Caco-2 (cell line): ENCODE measurements at regions not wholly inside any gene's neighbourhood (a gene's known extent, or its start where the extent isn't known, plus 50 kb on each side); places are given as distances from the start of the nearest gene placed in this dataset.

Experiments
- BruUV-seq: library from RNA; stranded (reverse); fragments of 400-500 nt; replicated peaks from 2 replicates; lab custom pipeline; 2021; lab: Mats Ljungman, UMichigan
- CTCF ChIA-PET: fragments of 300-600 bp; sonication (Branson Sonifier 250); formaldehyde crosslinking; loops from one replicate; lab custom pipeline; 2022; ENCODE audit warnings: antibody characterized with exemption; lab: Charles Lee
- POLR2A ChIA-PET: fragments of 300-600 bp; sonication (Branson Sonifier 250); formaldehyde crosslinking; loops from one replicate; lab custom pipeline; 2022; ENCODE audit warnings: antibody characterized with exemption; lab: Charles Lee
- DNase-seq, 2 experiments: peaks; one replicate each; pipeline versions ENCODE4 v3.0.0 to v3.0.0-alpha.2; 2020 to 2022
- H3K27me3 ChIP-seq: replicated peaks from 2 replicates; pipeline ENCODE4 v1.6.0; 2011; ENCODE audit warnings: low read length; ENCODE audit not compliant: control insufficient read depth, insufficient read depth
- H3K36me3 ChIP-seq: 2 replicates; pipeline ENCODE4 v1.5.1; 2011; ENCODE audit warnings: low read length; ENCODE audit not compliant: control insufficient read depth, insufficient read depth
- H3K4me1 ChIP-seq: fragments of 250-450 bp; sonication (Bioruptor Pico); 2 replicates; pipeline ENCODE4 v1.5.1; 2020; ENCODE audit warnings: mild to moderate bottlenecking
- H3K4me3 ChIP-seq: 2 replicates; pipeline ENCODE4 v1.5.1; 2011; ENCODE audit warnings: low read depth, mild to moderate bottlenecking, control low read depth, low read length
- H3K9me3 ChIP-seq: fragments of 250-450 bp; sonication (Bioruptor Pico); 2 replicates; pipeline ENCODE4 v1.5.1; 2020; ENCODE audit warnings: mild to moderate bottlenecking, moderate library complexity
- H3K27ac Mint-ChIP-seq: one replicate; pipeline ENCODE4 v1.8.0; 2022; ENCODE audit warnings: mixed read lengths; ENCODE audit not compliant: unreplicated experiment
- H3K27me3 Mint-ChIP-seq: one replicate; pipeline ENCODE4 v1.8.0; 2022; ENCODE audit warnings: mixed read lengths; ENCODE audit not compliant: insufficient read depth, unreplicated experiment
- H3K36me3 Mint-ChIP-seq: one replicate; pipeline ENCODE4 v1.8.0; 2022; ENCODE audit warnings: mild to moderate bottlenecking, mixed read lengths; ENCODE audit not compliant: insufficient read depth, unreplicated experiment
- H3K4me1 Mint-ChIP-seq: one replicate; pipeline ENCODE4 v1.8.0; 2022; ENCODE audit warnings: low read depth, mixed read lengths; ENCODE audit not compliant: unreplicated experiment
- H3K4me3 Mint-ChIP-seq: one replicate; pipeline ENCODE4 v1.8.0; 2022; ENCODE audit warnings: mild to moderate bottlenecking, moderate library complexity, mixed read lengths; ENCODE audit not compliant: unreplicated experiment
- H3K9me3 Mint-ChIP-seq: one replicate; pipeline ENCODE4 v1.8.0; 2022; ENCODE audit warnings: mixed read lengths; ENCODE audit not compliant: unreplicated experiment
- intact Hi-C: fragments of 100-400 bp; cut with micrococcal nuclease; formaldehyde crosslinking; loops from one replicate; pipeline ENCODE4 v1.10.0; 2022; ENCODE audit not compliant: unreplicated experiment
- TF ChIP-seq, protein P1 (sequence below), 2 experiments: fragments of 200-600 bp in 1 of 2; IDR thresholded peaks; 1 replicate in 1 of 2; 2 replicates in 1 of 2; pipeline versions ENCODE4 v1.5.1 to v1.8.0; 2011 to 2022; ENCODE audit warnings: antibody characterized with exemption in 1 of 2, control low read depth in 1 of 2, inconsistent platforms in 1 of 2, low read depth in 1 of 2, low read length in 1 of 2, mild to moderate bottlenecking in 1 of 2, moderate library complexity in 1 of 2; ENCODE audit not compliant: insufficient read depth in 1 of 2, severe bottlenecking in 1 of 2, unreplicated experiment in 1 of 2

- Mint-ChIP-seq H3K27me3 (peaks cover 11% of the 10 kb centered on the region), H3K9me3 (no peaks in the 10 kb centered on the region), H3K36me3 (peaks cover under 1% of the 10 kb centered on the region), H3K4me1 (no peaks in the 10 kb centered on the region), H3K27ac (no peak overlapping the region), H3K4me3 (no peak overlapping the region)
- H3K9me3 ChIP-seq, result 0 out of 2 replicates have a peak, but pooled peaks cover 2% of the 10 kb centered on the region
- no peak overlapping the region for H3K4me3 ChIP-seq
- no peak for DNase-seq
- TF ChIP-seq, protein P1, sequence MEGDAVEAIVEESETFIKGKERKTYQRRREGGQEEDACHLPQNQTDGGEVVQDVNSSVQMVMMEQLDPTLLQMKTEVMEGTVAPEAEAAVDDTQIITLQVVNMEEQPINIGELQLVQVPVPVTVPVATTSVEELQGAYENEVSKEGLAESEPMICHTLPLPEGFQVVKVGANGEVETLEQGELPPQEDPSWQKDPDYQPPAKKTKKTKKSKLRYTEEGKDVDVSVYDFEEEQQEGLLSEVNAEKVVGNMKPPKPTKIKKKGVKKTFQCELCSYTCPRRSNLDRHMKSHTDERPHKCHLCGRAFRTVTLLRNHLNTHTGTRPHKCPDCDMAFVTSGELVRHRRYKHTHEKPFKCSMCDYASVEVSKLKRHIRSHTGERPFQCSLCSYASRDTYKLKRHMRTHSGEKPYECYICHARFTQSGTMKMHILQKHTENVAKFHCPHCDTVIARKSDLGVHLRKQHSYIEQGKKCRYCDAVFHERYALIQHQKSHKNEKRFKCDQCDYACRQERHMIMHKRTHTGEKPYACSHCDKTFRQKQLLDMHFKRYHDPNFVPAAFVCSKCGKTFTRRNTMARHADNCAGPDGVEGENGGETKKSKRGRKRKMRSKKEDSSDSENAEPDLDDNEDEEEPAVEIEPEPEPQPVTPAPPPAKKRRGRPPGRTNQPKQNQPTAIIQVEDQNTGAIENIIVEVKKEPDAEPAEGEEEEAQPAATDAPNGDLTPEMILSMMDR (IDR thresholded peaks at IDR 0.05; ENCODE audit: insufficient read depth in 1 of 2, low read depth in 1 of 2, low read length in 1 of 2, severe bottlenecking in 1 of 2, unreplicated experiment in 1 of 2), result no peak
- no peaks in the 10 kb centered on the region for H3K4me1 ChIP-seq
- H3K36me3 ChIP-seq, result no peaks in the 10 kb centered on the region
- no TSS peak for BruUV-seq
- no peaks in the 10 kb centered on the region for H3K27me3 ChIP-seq
- intact Hi-C loops, result no loop called here
- POLR2A ChIA-PET, result no interaction called here
- CTCF ChIA-PET, result no interaction called here
Measured at GRCh38 chr9:116049456-116049855, 104.1 kb upstream of the PAPPA start.

GRCh38 chr9:116051528-116051927, 102.1 kb upstream of the PAPPA start:
- Mint-ChIP-seq H3K4me3 (no peak overlapping the region), H3K4me1 (no peaks in the 10 kb centered on the region), H3K27me3 (peaks cover 11% of the 10 kb centered on the region), H3K9me3 (no peaks in the 10 kb centered on the region), H3K27ac (no peak overlapping the region), H3K36me3 (peaks cover 5% of the 10 kb centered on the region)
- intact Hi-C loops, result no loop called here
- CTCF ChIA-PET, result no interaction called here
- no peaks in the 10 kb centered on the region for H3K9me3 ChIP-seq
- POLR2A ChIA-PET, result no interaction called here
- no peaks in the 10 kb centered on the region for H3K27me3 ChIP-seq
- no peaks in the 10 kb centered on the region for H3K36me3 ChIP-seq
- DNase-seq, result no peak
- no peaks in the 10 kb centered on the region for H3K4me1 ChIP-seq
- TF ChIP-seq, protein P1 (IDR thresholded peaks at IDR 0.05; ENCODE audit: insufficient read depth in 1 of 2, low read depth in 1 of 2, low read length in 1 of 2, severe bottlenecking in 1 of 2, unreplicated experiment in 1 of 2), result no peak
- BruUV-seq, result no TSS peak
- H3K4me3 ChIP-seq, result no peak overlapping the region

DNA sequence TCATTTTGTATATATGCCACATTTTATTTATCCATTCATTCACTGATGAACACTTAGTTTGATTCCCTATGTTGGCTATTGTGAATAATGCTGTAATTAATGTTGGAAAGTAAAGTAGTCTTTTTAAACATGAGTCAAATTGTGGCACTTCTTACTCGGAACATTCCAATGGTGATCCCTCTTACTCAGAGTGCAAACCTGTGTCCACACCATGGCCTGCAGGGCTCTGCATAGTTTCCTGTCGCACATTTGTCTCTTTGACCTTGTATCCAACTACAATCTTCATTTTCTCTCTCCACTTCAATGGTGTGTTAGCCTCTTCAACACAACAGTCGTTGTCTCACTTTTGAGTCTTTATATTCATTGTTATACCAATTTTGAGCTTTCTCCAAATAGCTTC, 98.1 kb upstream of the PAPPA start:
- Histone ChIP-seq H3K4me3 (no peak overlapping the region), H3K4me1 (no peaks in the 10 kb centered on the region), H3K27me3 (no peaks in the 10 kb centered on the region), H3K9me3 (no peaks in the 10 kb centered on the region), H3K36me3 (no peaks in the 10 kb centered on the region)
- no TSS peak for BruUV-seq
- ChIA-PET POLR2A (no interaction called here), CTCF (no interaction called here)
- intact Hi-C loops, result no loop called here
- H3K9me3 Mint-ChIP-seq, result no peaks in the 10 kb centered on the region
- TF ChIP-seq, protein P1 (IDR thresholded peaks at IDR 0.05; ENCODE audit: insufficient read depth in 1 of 2, low read depth in 1 of 2, low read length in 1 of 2, severe bottlenecking in 1 of 2, unreplicated experiment in 1 of 2), result no peak
- H3K27ac Mint-ChIP-seq, result no peak overlapping the region
- H3K27me3 Mint-ChIP-seq, result peaks cover 11% of the 10 kb centered on the region
- H3K4me3 Mint-ChIP-seq, result no peak overlapping the region
- DNase-seq, result no peak
- no peaks in the 10 kb centered on the region for H3K4me1 Mint-ChIP-seq
- H3K36me3 Mint-ChIP-seq, result peaks cover 5% of the 10 kb centered on the region
